BLaER1 treated with 17β-estradiol and CSF1 and Interleukin-3, amounts not matched to agents 10 nM and 100 nM (cell line): ENCODE measurements at regions not wholly inside any gene's neighbourhood (a gene's known extent, or its start where the extent isn't known, plus 50 kb on each side); places are given as distances from the start of the nearest gene placed in this dataset.

Source experiments
- H3K27ac ChIP-seq, 11 experiments: shearing (Covaris generic); formaldehyde crosslinking; 2 replicates each; pipeline ENCODE4 v1.8.1; 2022
- H3K27me3 ChIP-seq, 11 experiments: shearing (Covaris generic); formaldehyde crosslinking; 2 replicates each; pipeline ENCODE4 v1.8.1; 2022
- H3K36me3 ChIP-seq, 11 experiments: shearing (Covaris generic); formaldehyde crosslinking; 2 replicates each; pipeline ENCODE4 v1.8.1; 2022
- H3K4me1 ChIP-seq, 10 experiments: shearing (Covaris generic); formaldehyde crosslinking; 2 replicates each; pipeline ENCODE4 v1.8.1; 2022
- H3K4me2 ChIP-seq, 11 experiments: shearing (Covaris generic); formaldehyde crosslinking; 2 replicates each; pipeline ENCODE4 v1.8.1; 2022
- H3K4me3 ChIP-seq, 10 experiments: shearing (Covaris generic); formaldehyde crosslinking; 2 replicates each; pipeline ENCODE4 v1.8.1; 2022
- H3K9ac ChIP-seq, 11 experiments: shearing (Covaris generic); formaldehyde crosslinking; 2 replicates each; pipeline ENCODE4 v1.8.1; 2022
- H3K9me3 ChIP-seq, 11 experiments: shearing (Covaris generic); formaldehyde crosslinking; replicated peaks in 1 of 11; 2 replicates each; pipeline ENCODE4 v1.8.1; 2022
- H4K20me1 ChIP-seq, 11 experiments: shearing (Covaris generic); formaldehyde crosslinking; 2 replicates each; pipeline ENCODE4 v1.8.1; 2022
- Cebpa-rat ChIP-seq, 11 experiments: shearing (Covaris generic); IDR thresholded peaks; 2 replicates each; pipeline ENCODE4 v1.8.1; 2022

- H3K9ac ChIP-seq = no peak overlapping the region
- no peaks in the 10 kb centered on the region for H3K9me3 ChIP-seq
- no peaks in the 10 kb centered on the region; a peak in 2 of 22 replicates for H4K20me1 ChIP-seq
- no peaks in the 10 kb centered on the region for H3K4me1 ChIP-seq
- no peaks in the 10 kb centered on the region for H3K27me3 ChIP-seq
- no peak overlapping the region for H3K4me2 ChIP-seq
- no peaks in the 10 kb centered on the region for H3K36me3 ChIP-seq
- TF ChIP-seq Cebpa-rat (IDR thresholded peaks at IDR 0.05) = no peak
- no peak overlapping the region for H3K27ac ChIP-seq
- no peak overlapping the region for H3K4me3 ChIP-seq
These were observed 95.7 kb downstream of the CPZ start for GRCh38 chr4:8688041-8688907.

GRCh38 chr4:8687083-8687482, 94.5 kb downstream of the CPZ start:
- H3K27me3 ChIP-seq = no peaks in the 10 kb centered on the region
- no peak overlapping the region for H3K4me3 ChIP-seq
- H4K20me1 ChIP-seq = no peaks in the 10 kb centered on the region; a peak in 2 of 22 replicates
- H3K9ac ChIP-seq = no peak overlapping the region
- no peaks in the 10 kb centered on the region for H3K36me3 ChIP-seq
- no peak overlapping the region for H3K27ac ChIP-seq
- no peaks in the 10 kb centered on the region for H3K4me1 ChIP-seq
- no peak overlapping the region for H3K4me2 ChIP-seq
- TF ChIP-seq Cebpa-rat (IDR thresholded peaks at IDR 0.05) = no peak
- no peaks in the 10 kb centered on the region for H3K9me3 ChIP-seq

GRCh38 chr4:8685831-8686230, 93.3 kb downstream of the CPZ start:
- no peak overlapping the region for H3K9ac ChIP-seq
- no peaks in the 10 kb centered on the region for H3K9me3 ChIP-seq
- no peaks in the 10 kb centered on the region for H3K27me3 ChIP-seq
- no peaks in the 10 kb centered on the region; a peak in 1 of 20 replicates for H3K4me1 ChIP-seq
- no peak overlapping the region for H3K27ac ChIP-seq
- H3K36me3 ChIP-seq = no peaks in the 10 kb centered on the region
- H3K4me2 ChIP-seq = no peak overlapping the region
- H4K20me1 ChIP-seq = no peaks in the 10 kb centered on the region; a peak in 2 of 22 replicates
- TF ChIP-seq Cebpa-rat (IDR thresholded peaks at IDR 0.05) = no peak
- H3K4me3 ChIP-seq = no peak overlapping the region

GRCh38 chr4:8683462-8683861, 90.9 kb downstream of the CPZ start:
- no peak for TF ChIP-seq Cebpa-rat (IDR thresholded peaks at IDR 0.05)
- Histone ChIP-seq H3K27ac (no peak overlapping the region), H3K9ac (no peak overlapping the region), H3K4me2 (no peak overlapping the region), H4K20me1 (no peaks in the 10 kb centered on the region; a peak in 1 of 22 replicates), H3K4me1 (no peaks in the 10 kb centered on the region; a peak in 1 of 20 replicates), H3K4me3 (no peak overlapping the region), H3K27me3 (no peaks in the 10 kb centered on the region), H3K36me3 (no peaks in the 10 kb centered on the region), H3K9me3 (no peaks in the 10 kb centered on the region; a peak in 1 of 22 replicates)

- Histone ChIP-seq H3K27ac (no peak overlapping the region), H3K4me3 (no peak overlapping the region), H3K36me3 (no peaks in the 10 kb centered on the region), H3K4me1 (no peaks in the 10 kb centered on the region; a peak in 1 of 20 replicates), H3K27me3 (no peaks in the 10 kb centered on the region), H4K20me1 (no peaks in the 10 kb centered on the region; a peak in 1 of 22 replicates), H3K9ac (no peak overlapping the region), H3K9me3 (peaks cover 0 to 5% (median 0%) of the 10 kb centered on the region in 11 experiments; a peak in 1 of 22 replicates), H3K4me2 (no peak overlapping the region)
- TF ChIP-seq Cebpa-rat (IDR thresholded peaks at IDR 0.05) = no peak
These were observed 90.2 kb downstream of the CPZ start for GRCh38 chr4:8682725-8683124.

- no peak overlapping the region for H3K9ac ChIP-seq
- no peaks in the 10 kb centered on the region for H3K27me3 ChIP-seq
- no peak for TF ChIP-seq Cebpa-rat (IDR thresholded peaks at IDR 0.05)
- H3K4me2 ChIP-seq = no peak overlapping the region
- H3K9me3 ChIP-seq = peaks cover 0 to 5% (median 0%) of the 10 kb centered on the region in 11 experiments; a peak in 1 of 22 replicates
- H4K20me1 ChIP-seq = no peaks in the 10 kb centered on the region; a peak in 1 of 22 replicates
- H3K4me1 ChIP-seq = no peaks in the 10 kb centered on the region; a peak in 1 of 20 replicates
- no peaks in the 10 kb centered on the region for H3K36me3 ChIP-seq
- H3K27ac ChIP-seq = no peak overlapping the region
- no peak overlapping the region for H3K4me3 ChIP-seq
These were observed 89.7 kb downstream of the CPZ start for GRCh38 chr4:8682296-8682695.

- no peaks in the 10 kb centered on the region; a peak in 1 of 22 replicates for H4K20me1 ChIP-seq
- H3K27me3 ChIP-seq = no peaks in the 10 kb centered on the region
- no peak for TF ChIP-seq Cebpa-rat (IDR thresholded peaks at IDR 0.05)
- H3K36me3 ChIP-seq = no peaks in the 10 kb centered on the region
- H3K4me1 ChIP-seq = no peaks in the 10 kb centered on the region; a peak in 1 of 20 replicates
- H3K4me2 ChIP-seq = no peak overlapping the region
- no peak overlapping the region for H3K4me3 ChIP-seq
- H3K9ac ChIP-seq = no peak overlapping the region
- peaks cover 0 to 5% (median 0%) of the 10 kb centered on the region in 11 experiments; a peak in 2 of 22 replicates for H3K9me3 ChIP-seq
- H3K27ac ChIP-seq = no peak overlapping the region
These were observed 88.8 kb downstream of the CPZ start for GRCh38 chr4:8681391-8681790.

GRCh38 chr4:8679032-8679431, 86.5 kb downstream of the CPZ start:
- H4K20me1 ChIP-seq = peaks cover 0 to 11% (median 0%) of the 10 kb centered on the region in 11 experiments; a peak in 4 of 22 replicates
- TF ChIP-seq Cebpa-rat (IDR thresholded peaks at IDR 0.05) = no peak

GRCh38 chr4:8676676-8677075, 84.1 kb downstream of the CPZ start:
- H3K36me3 ChIP-seq = no peaks in the 10 kb centered on the region
- H3K4me2 ChIP-seq = no peak overlapping the region
- no peak for TF ChIP-seq Cebpa-rat (IDR thresholded peaks at IDR 0.05)
- no peak overlapping the region for H3K27ac ChIP-seq
- H3K9ac ChIP-seq = no peak overlapping the region
- no peak overlapping the region for H3K4me3 ChIP-seq
- peaks cover 0 to 13% (median 0%) of the 10 kb centered on the region in 11 experiments; a peak in 4 of 22 replicates for H4K20me1 ChIP-seq
- H3K27me3 ChIP-seq = no peaks in the 10 kb centered on the region; a peak in 3 of 22 replicates
- peaks cover 0 to 5% (median 0%) of the 10 kb centered on the region in 11 experiments; a peak in 2 of 22 replicates for H3K9me3 ChIP-seq
- no peaks in the 10 kb centered on the region; a peak in 1 of 20 replicates for H3K4me1 ChIP-seq

More at GRCh38 chr4:8679032-8679431, 86.5 kb downstream of the CPZ start:
- Histone ChIP-seq H3K27me3 (no peaks in the 10 kb centered on the region; a peak in 3 of 22 replicates), H3K4me2 (no peak overlapping the region), H3K27ac (no peak overlapping the region), H3K9ac (no peak overlapping the region), H3K9me3 (peaks cover 0 to 5% (median 0%) of the 10 kb centered on the region in 11 experiments; a peak in 2 of 22 replicates), H3K36me3 (no peaks in the 10 kb centered on the region), H3K4me1 (no peaks in the 10 kb centered on the region; a peak in 1 of 20 replicates), H3K4me3 (no peak overlapping the region)
